Endothelial cell of umbilical vein (primary cell): ENCODE measurements at regions not wholly inside any gene's neighbourhood (a gene's known extent, or its start where the extent isn't known, plus 50 kb on each side); places are given as distances from the start of the nearest gene placed in this dataset.
"Not testable (repeated sequence)": the region's sequence is repeated elsewhere in the genome, so short reads cannot be mapped to it uniquely, and the experiment has no call there.

Experiments used
- CTCF ChIP-seq, 2 donors: IDR thresholded peaks; 1 replicate in 1 of 2; 2 replicates in 1 of 2; pipeline ENCODE4 v1.5.1; 2011; ENCODE audit warnings: low read length in 2 of 2, mild to moderate bottlenecking in 2 of 2, moderate library complexity in 2 of 2, control low read depth in 1 of 2, inconsistent platforms in 1 of 2, low read depth in 1 of 2; ENCODE audit not compliant: insufficient read depth in 1 of 2; ENCODE audit errors: extremely low read depth in 1 of 2
- EZH2 ChIP-seq: IDR thresholded peaks from 2 replicates; pipeline ENCODE4 v1.6.1; 2012; ENCODE audit warnings: borderline replicate concordance, low read depth, mild to moderate bottlenecking, moderate library complexity, low read length, inconsistent platforms; ENCODE audit not compliant: severe bottlenecking
- GATA2 ChIP-seq: IDR thresholded peaks from 2 replicates; pipeline ENCODE4 v1.7.0; 2011; ENCODE audit warnings: low read depth, mild to moderate bottlenecking, moderate library complexity, mixed read lengths, low read length; ENCODE audit not compliant: insufficient read length, insufficient read depth
- POLR2A ChIP-seq: IDR thresholded peaks from 2 replicates; pipeline ENCODE4 v1.6.1; 2012; ENCODE audit warnings: low read depth, mild to moderate bottlenecking, control low read depth, low read length
- POLR2AphosphoS5 ChIP-seq: IDR thresholded peaks from 2 replicates; pipeline ENCODE4 v1.6.1; 2012; ENCODE audit warnings: low read depth, mild to moderate bottlenecking, control low read depth, low read length, moderate library complexity; ENCODE audit not compliant: insufficient read depth

- not testable (repeated sequence) for TF ChIP-seq GATA2; CTCF (IDR thresholded peaks at IDR 0.05; ENCODE audit: extremely low read depth in 1 of 2, insufficient read depth in 1 of 2, low read depth in 1 of 2, low read length in 2 of 2); POLR2AphosphoS5; POLR2A; EZH2
Observed at GRCh38 chr14:40629551-40630137, 977.0 kb upstream of the LRFN5 start.
